Epithelial cell of proximal tubule (primary cell): ENCODE measurements at regions not wholly inside any gene's neighbourhood (a gene's known extent, or its start where the extent isn't known, plus 50 kb on each side); places are given as distances from the start of the nearest gene placed in this dataset.

Experiments used
- DNase-seq: peaks from one replicate; pipeline ENCODE4 v3.0.0-alpha.2; 2011; ENCODE audit warnings: low read depth
- H3K4me3 ChIP-seq: 2 replicates; pipeline ENCODE4 v1.5.1; 2011; ENCODE audit warnings: low read depth, mild to moderate bottlenecking, low read length
- TF ChIP-seq, protein P1 (sequence below): conservative IDR thresholded peaks from 2 replicates; pipeline ENCODE4 v1.5.1; 2012; ENCODE audit warnings: low read depth, mild to moderate bottlenecking, low read length

DNA sequence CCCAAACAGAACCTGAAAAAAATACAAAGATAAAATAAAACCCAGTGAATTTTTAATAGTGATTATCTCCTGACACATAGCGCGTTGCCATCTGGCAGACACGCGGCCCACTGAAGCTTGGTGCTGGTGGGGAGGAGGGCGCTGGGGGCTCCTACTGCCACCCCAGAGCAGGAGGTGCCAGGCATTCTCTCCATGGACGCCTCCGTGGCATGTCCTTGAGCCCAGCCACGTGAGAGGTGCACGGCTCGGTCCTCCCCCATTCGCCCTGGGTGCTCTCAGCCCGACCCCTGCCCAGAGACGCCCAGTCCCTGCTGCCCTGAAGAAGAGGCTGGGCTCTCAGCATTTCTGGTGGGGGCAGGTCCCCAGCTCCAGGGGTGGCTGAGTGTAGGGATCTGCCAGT, 142.2 kb upstream of the GSE1 start:
- TF ChIP-seq, protein P1, sequence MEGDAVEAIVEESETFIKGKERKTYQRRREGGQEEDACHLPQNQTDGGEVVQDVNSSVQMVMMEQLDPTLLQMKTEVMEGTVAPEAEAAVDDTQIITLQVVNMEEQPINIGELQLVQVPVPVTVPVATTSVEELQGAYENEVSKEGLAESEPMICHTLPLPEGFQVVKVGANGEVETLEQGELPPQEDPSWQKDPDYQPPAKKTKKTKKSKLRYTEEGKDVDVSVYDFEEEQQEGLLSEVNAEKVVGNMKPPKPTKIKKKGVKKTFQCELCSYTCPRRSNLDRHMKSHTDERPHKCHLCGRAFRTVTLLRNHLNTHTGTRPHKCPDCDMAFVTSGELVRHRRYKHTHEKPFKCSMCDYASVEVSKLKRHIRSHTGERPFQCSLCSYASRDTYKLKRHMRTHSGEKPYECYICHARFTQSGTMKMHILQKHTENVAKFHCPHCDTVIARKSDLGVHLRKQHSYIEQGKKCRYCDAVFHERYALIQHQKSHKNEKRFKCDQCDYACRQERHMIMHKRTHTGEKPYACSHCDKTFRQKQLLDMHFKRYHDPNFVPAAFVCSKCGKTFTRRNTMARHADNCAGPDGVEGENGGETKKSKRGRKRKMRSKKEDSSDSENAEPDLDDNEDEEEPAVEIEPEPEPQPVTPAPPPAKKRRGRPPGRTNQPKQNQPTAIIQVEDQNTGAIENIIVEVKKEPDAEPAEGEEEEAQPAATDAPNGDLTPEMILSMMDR, result no peak
- H3K4me3 ChIP-seq, result no peak overlapping the region
- no peak for DNase-seq

DNA sequence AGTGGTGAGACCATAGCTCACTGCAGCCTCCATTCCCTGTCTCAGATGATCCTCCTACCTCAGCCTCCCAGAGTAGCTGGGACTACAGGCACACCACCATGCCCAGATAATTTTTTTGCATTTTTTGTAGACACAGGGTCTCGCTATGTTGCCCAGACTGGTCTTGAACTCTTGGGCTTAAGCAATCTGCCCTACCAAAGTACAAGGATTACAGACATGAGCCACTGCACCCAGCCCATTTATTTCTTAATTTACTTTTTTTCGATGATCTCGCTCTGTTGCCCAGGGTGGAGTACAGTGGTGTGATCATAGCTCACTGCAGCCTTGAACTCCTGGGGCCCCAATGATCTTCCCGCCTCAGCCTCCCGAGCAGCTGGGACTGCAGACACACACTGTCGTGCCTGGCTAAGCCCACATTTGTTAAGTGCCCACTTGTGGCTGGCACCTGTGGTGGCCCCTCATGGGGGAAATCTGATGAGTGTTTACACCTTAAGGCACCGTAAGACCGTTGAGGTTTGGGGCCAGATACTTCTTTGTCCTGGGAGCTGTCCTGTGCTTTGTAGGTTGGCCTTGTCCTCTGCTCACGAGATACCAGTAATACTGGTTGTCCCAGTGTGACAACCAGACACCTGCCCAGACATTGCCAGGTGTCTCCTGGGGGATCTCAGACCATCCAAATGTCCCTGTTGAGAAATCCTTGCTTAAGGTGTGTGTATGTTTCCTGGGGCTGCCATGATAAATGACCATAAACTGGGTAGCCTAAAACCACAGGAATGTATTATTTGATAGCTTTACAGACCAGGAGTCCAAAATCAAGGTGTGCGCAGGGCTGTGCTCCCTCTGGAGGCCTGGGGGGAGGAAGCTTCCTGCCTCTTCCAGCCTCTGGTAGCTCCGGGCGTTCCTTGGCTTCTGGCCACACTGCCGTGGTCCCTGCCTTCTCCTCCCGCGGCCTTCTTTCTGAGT, 141.4 kb upstream of the GSE1 start:
- no peak for DNase-seq
- TF ChIP-seq, protein P1, result no peak

DNA sequence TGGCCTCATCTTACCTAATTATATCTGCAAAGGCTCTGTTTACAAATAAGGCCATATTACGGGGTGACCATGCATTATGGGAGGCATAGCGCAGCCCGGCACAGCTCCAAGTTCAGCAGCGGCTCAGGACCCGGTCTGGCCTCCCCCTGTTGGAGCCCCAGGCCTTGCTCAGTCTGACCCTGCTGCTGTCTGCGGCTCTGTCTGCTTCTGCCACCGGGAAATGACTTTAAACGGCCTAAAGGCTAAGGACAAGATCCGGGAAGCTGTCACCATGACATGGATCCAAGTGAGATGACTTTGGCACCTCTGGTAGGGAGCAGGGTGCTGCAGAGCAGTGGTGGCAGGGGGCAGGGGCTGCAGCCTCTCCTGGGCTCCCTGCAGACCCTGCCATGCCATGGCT, 140.6 kb upstream of the GSE1 start:
- no peak for DNase-seq
- TF ChIP-seq, protein P1, result no peak
- H3K4me3 ChIP-seq, result no peak overlapping the region

More for the DNA sequence above, 141.4 kb upstream of the GSE1 start:
- H3K4me3 ChIP-seq, result no peak overlapping the region

GRCh38 chr16:85473323-85473722, 139.8 kb upstream of the GSE1 start:
- DNase-seq, result no peak
- TF ChIP-seq, protein P1, result no peak
- no peak overlapping the region for H3K4me3 ChIP-seq

DNA sequence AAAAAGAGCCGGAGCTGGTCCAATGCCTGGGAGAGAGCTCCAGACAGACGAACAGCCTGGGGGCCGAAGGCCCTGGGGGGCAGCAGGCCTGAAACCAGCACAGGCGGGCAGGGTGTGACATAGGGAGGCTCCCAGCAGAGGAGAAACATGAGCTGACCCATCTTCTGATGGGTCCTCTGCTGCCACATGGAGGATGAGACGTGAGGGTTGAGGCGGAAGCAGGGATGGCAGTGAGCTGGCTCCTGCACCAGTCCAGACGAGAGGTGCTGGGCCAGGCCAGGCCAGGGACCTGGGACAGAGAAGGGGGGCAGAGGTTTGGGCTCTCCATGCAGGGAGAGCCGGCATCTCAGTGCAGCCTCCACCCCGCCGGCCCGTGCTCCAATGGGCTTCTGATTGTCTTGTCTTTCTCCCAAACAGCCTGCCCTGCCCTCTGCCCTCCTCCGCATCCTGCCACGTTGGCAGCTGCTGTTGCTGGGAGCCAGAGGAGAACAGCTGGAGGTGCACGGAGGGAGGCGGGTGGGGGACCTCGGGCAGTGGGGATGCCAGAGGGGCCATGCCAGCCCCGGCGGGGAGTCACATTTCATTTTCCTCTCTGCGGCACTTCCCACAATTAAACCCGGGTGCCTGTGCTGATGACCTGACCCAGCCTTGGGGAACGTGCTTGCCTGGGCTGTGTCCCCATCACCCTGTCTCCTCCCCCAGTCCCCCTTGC, 139.1 kb upstream of the GSE1 start:
- TF ChIP-seq, protein P1, result no peak
- H3K4me3 ChIP-seq, result no peak overlapping the region
- no peak for DNase-seq

DNA sequence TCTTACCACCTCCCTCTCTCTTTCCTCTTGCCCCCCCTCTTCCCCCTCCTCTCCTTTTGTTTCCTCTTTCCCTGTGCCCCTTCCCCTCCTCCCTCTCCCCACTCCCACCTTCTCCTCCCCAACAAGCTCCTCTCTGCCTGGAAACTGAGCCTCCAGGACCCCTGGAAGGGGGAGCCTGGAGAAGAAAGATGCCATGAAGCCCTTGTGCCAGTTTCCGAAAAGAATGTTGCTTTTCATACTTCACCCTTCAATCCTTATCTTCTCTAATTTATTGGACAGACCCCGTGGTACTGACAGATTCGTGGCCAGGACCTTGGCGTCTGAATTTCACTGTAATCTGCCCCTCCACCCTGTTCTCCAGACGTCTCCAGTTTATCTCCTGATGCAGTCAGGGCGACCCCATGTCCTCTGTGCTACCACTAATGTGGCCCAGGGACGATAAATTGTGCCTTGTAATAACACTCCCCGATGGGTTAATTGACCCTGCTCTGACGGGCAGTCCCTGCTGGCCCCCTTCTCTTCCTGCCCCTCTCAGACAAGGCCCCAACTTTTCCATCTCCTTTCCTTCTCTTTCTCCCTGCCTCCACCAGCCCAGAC, 138.4 kb upstream of the GSE1 start:
- TF ChIP-seq, protein P1, result no peak
- no peak for DNase-seq
- no peak overlapping the region for H3K4me3 ChIP-seq
